K562 (cell line): ENCODE measurements at regions not wholly inside any gene's neighbourhood (a gene's known extent, or its start where the extent isn't known, plus 50 kb on each side); places are given as distances from the start of the nearest gene placed in this dataset.

Experiments used
- BRD9 ChIP-seq: fragments of 450-650 bp; IDR thresholded peaks from 2 replicates; pipeline ENCODE4 v1.6.1; 2018; ENCODE audit warnings: low read depth; ENCODE audit not compliant: partially characterized antibody
- CHCHD3 ChIP-seq: fragments of 250-450 bp; sonication (Bioruptor Pico); IDR thresholded peaks from 2 replicates; pipeline ENCODE4 v2.1.2; 2022; ENCODE audit warnings: mild to moderate bottlenecking
- POLR3A ChIP-seq: IDR thresholded peaks from 2 replicates; pipeline ENCODE4 v1.6.1; 2011; ENCODE audit warnings: borderline replicate concordance, mild to moderate bottlenecking, moderate library complexity; ENCODE audit not compliant: insufficient read length, insufficient read depth; ENCODE audit errors: extremely low read depth
- PREB ChIP-seq: sonication (generic); formaldehyde crosslinking; IDR thresholded peaks from 2 replicates; pipeline ENCODE4 v1.8.1; 2023; ENCODE audit warnings: mild to moderate bottlenecking, missing genetic modification reagents
- RNF219 ChIP-seq: fragments of 250-450 bp; sonication (Bioruptor Pico); IDR thresholded peaks from 2 replicates; pipeline ENCODE4 v1.5.0; 2022; ENCODE audit warnings: mild to moderate bottlenecking
- ZNF644 ChIP-seq: fragments of 200-800 bp; sonication (Bioruptor generic); IDR thresholded peaks from 2 replicates; pipeline ENCODE4 v1.6.1; 2016; ENCODE audit warnings: low read depth, missing genetic modification characterization, missing compliant biosample characterization
- ZNF699 ChIP-seq: fragments of 250-450 bp; sonication (Bioruptor Pico); IDR thresholded peaks from 2 replicates; pipeline ENCODE4 v1.8.0; 2021; ENCODE audit warnings: mild to moderate bottlenecking, moderate library complexity; ENCODE audit not compliant: insufficient replicate concordance
- TF ChIP-seq, protein P1 (sequence below), 2 experiments: fragments of 450-650 bp; IDR thresholded peaks; 2 replicates each; pipeline ENCODE4 v1.6.1; 2016

DNA sequence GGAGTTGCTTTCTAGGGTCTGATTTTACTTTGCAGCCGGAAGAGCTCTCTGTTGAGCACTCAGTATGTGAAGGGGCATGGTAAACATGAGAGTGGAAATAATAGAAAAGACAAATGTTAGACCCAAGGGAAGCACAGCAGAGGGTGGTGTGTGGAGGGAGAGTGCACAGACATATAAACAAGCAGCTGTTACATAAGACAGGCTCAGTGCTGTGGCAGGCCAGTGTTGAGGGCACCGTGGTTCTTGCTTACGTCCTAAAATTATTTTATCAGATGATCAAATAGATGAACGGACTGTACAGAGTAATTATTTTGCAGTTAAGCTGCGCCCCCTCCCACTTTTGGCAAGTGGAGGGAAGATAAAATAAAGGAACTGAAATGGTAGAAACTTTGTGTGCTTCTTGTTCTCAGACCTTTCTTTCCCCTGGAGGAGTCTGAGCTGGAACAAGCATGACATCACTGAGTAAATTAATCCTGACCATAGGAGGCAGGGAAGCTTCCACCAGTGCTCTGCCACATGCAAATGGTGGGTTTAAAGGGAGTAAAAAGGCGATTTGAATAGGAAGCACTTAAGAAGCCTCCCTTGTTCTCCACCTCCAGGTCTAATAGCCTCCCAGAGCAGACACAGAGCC is 205.6 kb downstream of the IL20RB start (continued):
- TF ChIP-seq, protein P1, sequence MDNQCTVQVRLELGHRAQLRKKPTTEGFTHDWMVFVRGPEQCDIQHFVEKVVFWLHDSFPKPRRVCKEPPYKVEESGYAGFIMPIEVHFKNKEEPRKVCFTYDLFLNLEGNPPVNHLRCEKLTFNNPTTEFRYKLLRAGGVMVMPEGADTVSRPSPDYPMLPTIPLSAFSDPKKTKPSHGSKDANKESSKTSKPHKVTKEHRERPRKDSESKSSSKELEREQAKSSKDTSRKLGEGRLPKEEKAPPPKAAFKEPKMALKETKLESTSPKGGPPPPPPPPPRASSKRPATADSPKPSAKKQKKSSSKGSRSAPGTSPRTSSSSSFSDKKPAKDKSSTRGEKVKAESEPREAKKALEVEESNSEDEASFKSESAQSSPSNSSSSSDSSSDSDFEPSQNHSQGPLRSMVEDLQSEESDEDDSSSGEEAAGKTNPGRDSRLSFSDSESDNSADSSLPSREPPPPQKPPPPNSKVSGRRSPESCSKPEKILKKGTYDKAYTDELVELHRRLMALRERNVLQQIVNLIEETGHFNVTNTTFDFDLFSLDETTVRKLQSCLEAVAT (IDR thresholded peaks at IDR 0.05), result no peak
- TF ChIP-seq CHCHD3 (CRISPR knock-in tag) (no peak), BRD9 (no peak), POLR3A (no peak), RNF219 (CRISPR knock-in tag) (no peak), ZNF699 (no peak), ZNF644 (tag) (no peak), PREB (CRISPR knock-in tag) (no peak)
- TF ChIP-seq, all 486 proteins: peak for 0
